NCI-H2107 treated with DMSO at 0.1 percent for 48 hours (cell line): ENCODE measurements at regions not wholly inside any gene's neighbourhood (a gene's known extent, or its start where the extent isn't known, plus 50 kb on each side); places are given as distances from the start of the nearest gene placed in this dataset.

Source experiments
- DNase-seq: peaks from one replicate; lab custom pipeline; 2025; ENCODE audit not compliant: unreplicated experiment; lab: John Stamatoyannopoulos, UW

DNA sequence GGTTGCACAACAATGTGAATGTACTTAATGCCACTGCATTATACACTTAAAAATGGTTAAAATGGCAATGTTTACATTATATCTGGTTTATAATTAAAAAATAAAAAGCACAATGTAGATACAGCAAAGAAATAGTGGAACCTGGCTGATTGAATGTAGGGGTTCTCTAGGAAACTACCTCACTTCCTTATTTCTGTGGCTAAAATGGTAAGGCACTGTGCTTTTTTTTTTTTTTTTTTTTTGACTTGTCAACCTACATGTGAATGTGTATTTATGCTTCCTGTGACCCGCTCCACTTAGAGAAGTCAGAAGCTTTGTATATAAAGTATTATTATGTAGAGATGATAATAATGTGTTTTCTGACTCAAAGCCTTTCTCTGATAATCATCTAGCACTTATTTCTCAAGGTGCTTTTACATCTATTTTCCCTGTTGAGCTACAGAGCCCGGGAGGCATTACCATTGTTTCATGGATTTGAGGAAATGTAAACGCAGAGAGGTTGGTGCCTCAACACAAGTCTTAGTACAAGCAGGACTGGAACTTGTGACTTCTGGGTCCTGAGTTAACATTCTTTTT, 55.0 kb downstream of the SOX4 start:
- DNase-seq: no peak

DNA sequence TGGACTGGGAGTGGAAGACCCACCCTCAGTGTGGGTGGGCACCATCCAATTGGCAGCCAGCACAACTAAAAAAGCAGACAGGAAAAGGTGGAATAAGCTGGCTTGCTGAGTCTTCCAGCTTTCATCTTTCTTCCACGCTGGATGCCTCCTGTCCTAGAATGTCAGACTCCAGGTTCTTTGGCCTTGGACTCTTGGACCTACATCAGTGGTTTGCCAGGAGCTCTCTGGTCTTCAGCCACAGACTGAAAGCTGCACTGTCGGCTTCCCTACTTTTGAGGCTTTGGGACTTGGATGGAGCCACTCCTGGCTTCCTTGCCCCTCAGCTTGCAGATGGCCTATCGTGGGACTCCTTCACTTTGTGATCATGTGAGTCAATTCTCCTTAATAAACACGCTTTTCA, 59.8 kb downstream of the SOX4 start:
- DNase-seq: no peak

DNA sequence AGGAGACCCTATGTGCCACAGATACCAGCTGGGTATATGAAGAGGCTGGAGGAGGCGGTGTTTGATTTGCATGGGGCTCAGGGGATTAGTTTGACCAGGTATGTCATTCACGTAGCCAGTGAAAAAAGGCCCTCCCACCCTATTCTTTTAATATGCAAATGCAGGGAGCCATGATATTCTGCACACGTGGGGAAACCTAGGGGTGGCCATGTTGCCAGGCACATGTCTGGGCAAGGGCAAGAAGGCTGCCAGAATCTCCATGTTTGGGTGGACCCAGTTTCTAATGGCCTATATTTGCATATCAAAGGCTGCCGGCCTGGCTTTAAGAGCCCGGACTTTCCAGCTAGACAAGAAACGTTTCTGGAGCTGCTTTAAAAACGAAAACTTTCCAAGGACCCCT, 60.4 kb downstream of the SOX4 start:
- no peak for DNase-seq

DNA sequence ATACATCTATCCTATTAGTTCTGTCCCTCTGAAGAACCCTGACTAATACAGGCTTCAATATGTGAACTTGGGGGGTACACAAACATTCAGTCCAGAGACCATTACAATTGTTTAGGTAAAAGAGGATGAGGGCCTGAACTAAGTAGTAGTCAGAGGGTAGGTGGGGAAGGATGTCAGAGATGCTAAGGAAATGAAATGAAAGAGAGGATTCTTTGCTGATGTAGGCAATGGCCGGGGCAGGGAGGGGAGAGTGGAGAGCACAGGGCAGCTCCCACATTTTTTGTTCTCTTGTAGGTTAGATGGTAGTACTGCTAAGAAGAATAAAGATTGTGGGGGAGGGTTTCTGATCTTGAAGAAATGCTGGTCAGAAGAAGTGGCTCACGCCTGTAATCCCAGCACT, 60.8 kb downstream of the SOX4 start:
- no peak for DNase-seq

DNA sequence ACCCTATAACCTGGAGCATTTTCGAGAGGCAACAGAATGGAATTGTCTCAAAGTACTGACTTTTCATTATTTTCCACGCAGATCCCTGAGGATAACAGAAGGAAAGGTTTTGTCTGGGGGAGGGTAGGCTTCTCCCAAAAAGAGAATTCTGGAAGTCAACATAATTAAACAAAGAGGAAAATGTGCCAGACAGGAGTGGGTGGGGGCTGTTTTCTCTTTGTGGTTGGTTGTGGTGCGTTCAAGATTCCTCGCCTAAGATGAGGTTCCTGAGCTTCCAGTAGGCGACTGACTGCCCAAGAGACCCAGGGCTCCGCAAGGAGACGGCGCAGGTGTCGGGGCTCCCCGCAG, 70.4 kb downstream of the SOX4 start:
- no peak for DNase-seq

DNA sequence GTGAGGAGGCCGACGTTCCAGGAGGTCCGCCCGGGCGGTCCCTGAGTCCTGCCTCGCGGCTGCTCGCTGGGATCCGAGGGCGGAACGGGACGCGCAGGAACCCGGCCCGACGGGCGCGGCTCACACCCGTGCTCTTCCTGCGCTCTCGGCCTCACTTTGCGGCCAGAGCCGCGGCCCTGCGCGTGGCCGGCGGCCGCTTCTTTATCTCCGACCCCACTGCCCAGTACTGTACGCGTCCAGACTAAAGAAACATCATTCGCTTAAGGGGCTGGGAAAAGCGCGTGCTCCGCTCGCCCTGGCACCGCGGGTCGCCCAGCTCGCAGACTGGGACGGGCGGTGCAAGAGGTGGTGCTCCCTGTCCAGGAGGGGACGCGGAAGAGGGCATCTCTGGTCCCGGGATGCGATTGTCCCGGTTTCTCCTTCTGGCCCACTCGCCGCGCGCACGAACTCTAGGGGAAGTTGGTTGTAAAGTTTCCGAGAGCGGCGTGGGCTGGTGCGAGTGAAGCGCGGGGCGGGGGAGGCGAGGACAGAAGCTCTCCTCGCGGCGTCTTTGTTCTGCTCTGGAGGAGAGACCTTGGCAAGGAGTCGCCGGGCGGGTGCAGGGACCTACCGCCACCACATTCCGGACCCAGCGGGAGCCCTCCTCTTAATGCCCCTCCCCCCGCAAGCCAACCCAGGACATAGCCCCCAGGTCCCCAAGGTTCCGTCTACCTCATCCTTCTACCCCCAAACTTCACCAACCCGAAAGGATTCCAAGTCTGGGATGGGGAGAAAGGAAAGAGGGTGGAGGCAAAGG, 71.0 kb downstream of the SOX4 start:
- no peak for DNase-seq

DNA sequence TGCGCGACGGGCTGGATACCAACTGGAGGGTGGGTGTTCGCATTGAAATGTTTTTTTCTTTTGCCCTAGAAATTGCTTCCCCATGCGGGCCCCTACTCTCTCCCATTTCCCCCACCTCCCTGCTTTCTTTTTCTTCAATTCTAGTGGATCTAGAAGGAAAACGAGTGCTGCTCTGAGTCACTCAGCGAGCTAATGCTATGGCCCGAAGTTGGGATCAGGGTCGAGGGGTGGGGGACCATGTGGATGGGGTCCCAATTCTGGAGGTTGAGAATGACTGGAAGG, 71.5 kb downstream of the SOX4 start:
- no peak for DNase-seq

DNA sequence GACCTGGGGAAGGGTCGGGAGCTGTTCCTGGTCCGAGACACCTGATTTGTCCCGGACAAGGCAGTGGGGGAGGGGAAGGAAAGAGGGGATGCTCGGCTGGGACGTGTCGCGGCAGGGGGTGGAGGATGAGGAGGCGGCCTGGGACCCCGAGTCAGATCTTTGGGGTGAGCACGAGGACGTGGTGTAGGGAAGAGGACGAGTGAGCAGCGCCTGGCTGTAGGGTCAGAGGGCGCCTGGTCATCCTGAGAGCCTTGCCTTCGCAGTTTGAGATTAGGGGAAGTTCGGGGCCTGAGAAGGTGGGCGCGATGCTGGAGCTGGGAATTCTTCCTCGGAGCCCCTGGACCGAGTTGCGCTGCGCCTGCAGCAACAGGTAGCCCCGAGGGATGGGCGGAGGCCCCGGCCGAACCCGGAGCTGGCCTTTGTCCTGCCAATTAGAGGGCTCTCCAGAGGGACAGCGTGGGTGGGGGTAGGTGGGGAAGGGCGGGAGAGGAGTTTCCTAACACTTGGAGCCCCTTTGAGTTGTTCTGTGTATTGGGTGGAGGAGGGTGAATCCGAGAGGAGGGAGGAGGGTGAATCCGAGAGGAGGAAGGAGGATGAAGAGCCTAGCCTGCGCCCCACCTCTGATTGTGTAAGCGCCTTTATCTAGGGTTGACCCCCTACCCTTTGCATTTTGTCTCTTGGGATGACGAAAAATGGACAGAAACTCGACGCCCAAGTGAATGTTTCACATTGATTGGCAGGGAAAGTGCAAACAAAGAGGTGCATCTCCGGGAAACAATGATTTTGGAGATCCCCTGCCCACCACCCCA, 72.0 kb downstream of the SOX4 start:
- no peak for DNase-seq

DNA sequence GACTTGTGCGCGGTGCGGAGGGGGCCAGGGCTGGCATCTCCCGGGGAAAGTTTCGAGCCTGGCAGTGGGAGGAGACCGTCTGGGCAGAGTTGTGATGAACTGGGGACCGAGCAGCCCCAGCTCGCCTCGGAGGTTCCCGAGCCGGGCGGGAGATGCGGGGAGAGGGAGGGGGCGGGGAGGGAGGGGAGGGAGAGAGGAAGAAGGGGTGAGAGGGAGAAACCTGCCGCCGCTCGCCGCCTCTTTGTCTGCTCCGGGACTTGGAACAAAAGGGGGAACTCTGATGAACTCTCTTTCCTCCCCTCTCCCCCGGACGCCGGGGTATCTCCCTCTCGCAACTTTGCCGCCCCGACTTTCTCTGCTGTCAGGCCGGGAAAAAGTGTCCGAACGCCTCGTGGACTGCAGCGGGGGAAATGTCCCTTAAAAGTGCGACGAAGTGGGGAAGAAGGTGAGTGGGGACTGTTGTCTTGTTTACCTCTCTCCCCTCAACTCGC, 72.7 kb downstream of the SOX4 start:
- no peak for DNase-seq

DNA sequence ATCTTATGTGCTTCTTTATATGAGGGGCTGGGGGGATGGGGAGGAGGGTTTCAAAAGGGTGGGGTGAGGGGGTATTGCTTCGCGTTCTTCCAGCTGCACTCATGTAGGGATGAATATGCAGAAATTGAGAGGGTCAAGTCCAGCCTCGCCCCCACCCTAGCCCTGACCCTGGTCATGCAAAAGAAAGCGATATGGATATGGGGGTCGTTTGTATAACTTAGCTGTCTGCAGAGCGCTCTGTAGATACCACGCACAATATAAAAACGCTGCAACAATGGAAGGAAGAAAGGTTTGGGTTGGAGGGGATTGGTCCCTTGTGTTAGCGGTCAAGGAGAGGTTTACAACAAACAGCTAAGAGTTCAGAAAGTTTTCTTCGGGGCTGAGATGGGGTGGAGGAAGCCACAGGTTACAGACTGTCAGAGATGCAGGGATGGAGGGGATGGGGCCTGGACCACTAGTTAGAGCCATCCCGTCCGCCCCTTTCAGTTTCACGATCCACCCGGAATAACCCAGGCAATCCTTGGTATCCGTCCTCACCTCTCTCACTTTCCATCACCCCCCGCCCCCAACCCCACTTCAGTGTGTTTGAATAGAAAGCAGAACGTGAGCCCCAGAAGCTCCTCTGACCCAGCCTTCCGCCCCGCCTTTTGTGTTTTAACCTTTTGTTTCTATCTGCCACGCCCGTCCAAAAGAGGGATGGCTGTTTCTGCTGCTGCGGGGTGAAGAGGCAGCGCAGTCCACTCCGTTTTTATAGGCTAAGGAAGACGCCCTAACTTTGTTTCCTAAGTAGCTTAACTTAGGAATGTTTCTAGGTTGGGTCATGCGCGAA, 73.5 kb downstream of the SOX4 start:
- DNase-seq: no peak

DNA sequence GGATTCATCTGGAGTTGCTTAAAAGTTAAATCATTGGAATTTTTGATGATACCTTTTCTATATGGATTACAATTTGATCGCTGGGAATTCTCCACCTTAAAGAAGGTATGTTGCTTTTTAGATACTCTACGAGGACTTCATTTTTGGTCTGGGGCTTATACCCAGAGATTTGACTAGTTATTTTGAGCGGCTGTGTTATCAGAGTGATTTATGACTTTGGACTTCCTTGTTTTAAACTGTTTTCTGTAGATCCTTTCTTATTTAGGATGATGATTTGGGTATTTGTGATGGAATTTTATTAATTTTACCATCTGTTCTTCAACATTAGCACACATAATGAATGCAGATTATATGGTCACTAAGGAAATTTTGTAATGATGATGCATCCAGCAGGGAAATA, 75.2 kb downstream of the SOX4 start:
- DNase-seq: no peak

DNA sequence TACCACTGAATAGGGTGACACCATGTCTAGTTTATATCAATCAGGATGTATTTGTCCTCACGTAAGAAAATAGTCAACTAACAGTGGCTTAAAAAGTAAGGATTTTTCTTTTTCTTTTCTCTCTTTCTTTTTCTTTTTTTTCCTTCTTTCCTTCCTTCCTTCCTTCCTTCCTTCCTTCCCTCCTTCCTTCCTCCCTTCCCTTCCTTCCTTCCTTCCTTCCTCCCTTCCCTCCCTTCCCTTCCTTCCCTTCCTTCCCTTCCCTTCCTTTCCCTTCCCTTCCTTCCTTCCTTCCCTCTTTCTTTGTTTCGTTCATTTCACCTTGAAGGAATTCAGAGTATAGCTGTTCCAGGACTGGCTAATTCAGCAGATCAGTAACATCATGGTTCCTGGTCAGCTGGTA, 83.2 kb downstream of the SOX4 start:
- no peak for DNase-seq

DNA sequence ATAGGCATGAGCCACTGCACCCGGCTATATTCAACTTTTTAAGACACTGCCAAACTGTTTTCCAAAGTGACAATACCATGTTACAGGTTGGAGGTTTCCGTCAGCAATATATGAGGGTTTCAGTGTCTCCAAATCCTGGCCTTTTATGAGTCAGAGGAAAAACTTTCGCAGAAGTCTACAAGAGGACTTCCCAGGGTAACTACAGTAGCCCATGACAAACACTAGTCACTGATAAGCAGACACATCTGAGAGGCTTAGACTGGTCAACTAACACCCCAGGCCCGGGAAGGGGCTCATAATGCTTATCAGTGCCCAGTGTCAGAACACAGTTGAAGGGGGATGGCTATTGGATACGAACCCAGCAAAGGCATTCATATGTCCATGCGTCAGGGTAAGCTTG, 85.4 kb downstream of the SOX4 start:
- DNase-seq: no peak

DNA sequence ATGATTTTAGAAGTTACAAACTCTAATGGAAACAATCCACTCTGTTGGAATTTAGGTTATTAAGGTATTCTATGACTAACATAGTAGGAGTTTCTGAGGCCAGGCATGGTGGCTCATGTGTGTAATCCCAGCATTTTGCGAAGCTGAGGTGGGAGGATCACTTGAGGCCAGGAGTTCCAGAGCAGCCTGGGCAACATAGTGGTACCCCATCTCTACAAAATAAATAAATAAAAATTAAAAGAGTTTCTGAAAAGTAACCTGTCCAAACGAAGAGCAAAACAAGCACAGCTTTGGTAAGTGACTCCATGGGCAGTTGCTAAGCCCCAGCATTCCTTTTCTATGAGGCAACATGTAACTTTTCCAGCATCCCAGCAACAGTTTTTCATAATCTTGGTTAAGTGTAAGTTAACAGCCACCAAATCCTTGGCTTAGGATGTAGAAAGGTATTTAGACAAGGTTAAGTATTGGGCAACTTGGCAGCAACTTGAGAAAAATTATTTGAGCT, 86.3 kb downstream of the SOX4 start:
- DNase-seq: no peak

DNA sequence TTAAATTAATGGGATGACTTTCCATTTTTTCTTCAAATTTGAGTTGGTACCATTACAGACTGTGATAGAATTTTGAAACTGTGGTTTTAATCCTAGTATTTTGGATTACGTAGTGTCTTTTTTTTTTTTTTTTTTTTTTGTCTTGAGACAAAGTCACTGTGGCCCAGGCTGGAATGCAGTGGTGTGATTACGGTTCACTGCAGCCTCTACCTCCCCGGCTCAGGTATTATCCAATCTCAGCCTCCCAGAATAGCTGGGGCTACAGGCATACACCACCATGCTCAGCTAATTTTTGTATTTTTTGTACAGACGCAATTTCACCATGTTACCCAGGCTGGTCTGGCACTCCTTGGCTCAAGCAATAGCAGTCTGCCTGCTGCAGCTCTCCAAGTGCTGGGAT, 87.1 kb downstream of the SOX4 start:
- no peak for DNase-seq

DNA sequence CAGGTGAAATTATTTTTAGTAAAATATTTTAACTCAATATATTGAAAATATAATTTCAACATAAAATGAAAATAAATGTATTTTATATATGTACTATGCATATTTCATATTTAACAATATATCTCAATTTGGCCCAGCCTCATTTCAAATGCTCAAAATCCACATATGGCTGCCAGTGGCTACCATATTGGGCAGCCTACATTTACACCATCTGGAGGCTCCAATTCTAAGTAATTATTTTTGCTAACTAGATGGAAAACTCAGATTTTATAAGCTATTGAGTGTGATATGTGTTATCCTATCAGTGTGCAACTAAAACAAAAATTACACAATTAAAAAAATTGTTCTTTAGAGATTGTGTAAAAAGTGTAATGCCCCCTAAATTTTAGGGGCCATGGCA, 96.9 kb downstream of the SOX4 start:
- no peak for DNase-seq

DNA sequence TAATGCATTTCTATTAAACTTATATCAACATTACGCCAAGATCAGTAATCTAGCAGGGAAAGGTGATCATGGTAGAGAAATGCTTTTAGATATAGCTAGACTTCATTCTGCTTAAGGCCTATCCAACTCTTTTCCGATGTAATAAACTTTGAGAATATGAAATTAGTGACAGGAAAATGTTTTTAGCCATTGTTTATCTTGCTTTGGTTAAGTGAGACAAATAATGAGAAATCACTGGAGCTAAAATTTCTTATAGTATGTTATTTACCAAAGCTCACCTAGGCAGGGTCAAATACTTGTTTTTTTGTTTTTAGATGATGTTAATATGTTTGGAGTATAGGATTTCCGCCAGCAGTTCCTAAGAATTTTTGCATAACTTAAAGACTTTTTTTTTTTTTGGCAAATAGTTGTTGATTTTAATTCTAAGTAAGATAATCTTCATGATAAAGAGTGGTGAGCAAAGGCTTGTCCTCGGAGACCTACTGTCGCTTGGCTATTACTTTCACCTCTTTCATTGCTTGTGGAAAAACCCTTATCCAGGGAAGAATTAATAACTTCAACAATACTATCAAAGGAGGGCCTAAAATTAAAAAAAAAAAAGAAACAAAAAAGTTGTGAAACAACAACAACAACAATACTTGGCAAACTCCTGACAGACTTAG, 98.3 kb downstream of the SOX4 start:
- DNase-seq: no peak

DNA sequence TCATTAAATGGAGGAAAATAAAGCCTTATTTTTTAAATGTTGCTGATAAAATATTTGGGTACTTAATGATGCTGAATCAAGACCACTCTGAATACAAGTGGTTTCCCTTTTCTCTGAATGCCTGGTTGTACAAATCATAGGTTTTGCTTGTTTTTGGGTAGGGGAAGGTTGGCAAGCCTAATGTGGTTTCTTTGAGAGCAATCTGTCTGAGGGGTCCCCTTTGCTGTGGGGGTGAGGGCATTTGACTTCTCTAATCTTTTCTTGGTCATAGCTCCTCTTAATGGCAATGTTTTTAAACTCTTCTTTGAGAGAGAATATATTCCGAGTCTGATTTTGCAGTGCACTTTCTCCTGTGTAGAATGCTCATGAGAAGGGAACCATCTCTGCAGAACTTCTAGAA, 99.2 kb downstream of the SOX4 start:
- DNase-seq: no peak

DNA sequence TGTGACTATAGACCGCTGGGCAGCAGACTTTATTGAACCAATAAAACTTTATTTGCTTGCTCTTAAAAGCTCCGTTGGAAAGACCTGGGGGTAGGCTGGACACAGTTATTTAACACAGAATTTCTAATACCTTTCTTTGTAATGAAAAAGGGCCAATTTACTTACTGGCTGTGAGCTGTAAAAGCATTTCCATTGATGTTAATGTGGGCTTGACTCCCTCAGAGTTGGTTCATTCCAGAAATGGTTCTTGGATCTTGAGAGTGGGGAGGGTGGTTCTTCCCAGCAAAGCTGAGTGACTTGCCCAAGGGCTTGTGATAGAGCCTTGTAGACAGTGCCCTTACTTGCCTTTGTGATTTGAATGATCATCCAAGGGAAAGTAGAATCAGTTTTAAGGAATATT, 100.6 kb downstream of the SOX4 start:
- DNase-seq: no peak

DNA sequence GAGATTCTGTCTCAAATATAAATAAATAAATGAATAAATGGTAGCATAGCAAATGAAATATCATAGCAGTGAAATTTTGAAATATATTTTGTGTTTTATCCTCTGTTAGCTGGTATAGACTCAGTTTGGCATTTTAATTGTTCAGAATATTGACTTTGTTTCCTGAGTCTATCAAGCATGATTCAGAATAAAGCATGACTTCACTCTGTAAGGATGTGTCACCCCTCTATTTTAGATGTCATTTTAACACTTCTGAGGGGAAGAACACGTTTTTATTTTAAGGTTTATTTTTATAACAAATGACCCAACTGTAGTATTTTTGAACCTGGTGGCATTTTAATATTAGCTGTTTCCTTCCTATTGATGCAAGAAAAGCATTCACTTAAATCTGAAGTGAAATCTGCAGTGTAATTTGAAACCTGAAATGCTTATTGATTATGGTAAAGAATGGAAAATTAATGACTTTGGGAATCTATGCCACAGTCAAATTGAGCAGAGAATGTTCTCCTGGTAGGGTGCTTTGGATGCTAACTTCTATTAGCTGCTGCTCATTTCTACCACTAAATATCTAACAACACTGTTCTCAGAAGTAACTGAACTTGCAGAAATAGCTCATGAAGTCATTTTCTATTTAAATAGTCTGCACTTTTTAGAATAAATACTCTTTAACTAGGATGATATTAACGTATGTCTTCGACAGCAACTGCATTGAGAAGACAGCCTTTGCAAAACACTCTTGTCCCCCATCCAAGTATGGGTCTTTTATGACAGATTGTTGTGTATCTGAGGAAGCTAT, 114.2 kb downstream of the SOX4 start:
- no peak for DNase-seq
